GM23248 (cell line): ENCODE measurements at regions not wholly inside any gene's neighbourhood (a gene's known extent, or its start where the extent isn't known, plus 50 kb on each side); places are given as distances from the start of the nearest gene placed in this dataset.

Experiments
- EZH2 ChIP-seq: fragments of 200-600 bp; sonication (generic); IDR thresholded peaks from 2 replicates; pipeline ENCODE4 v1.6.1; 2018; ENCODE audit warnings: antibody characterized with exemption, mild to moderate bottlenecking; ENCODE audit not compliant: insufficient read depth, poor library complexity, severe bottlenecking
- EZH2phosphoT487 ChIP-seq: fragments of 200-600 bp; sonication (generic); IDR thresholded peaks from 2 replicates; pipeline ENCODE4 v1.6.1; 2018; ENCODE audit warnings: antibody characterized with exemption, moderate library complexity, mild to moderate bottlenecking, low read depth; ENCODE audit not compliant: insufficient read depth

DNA sequence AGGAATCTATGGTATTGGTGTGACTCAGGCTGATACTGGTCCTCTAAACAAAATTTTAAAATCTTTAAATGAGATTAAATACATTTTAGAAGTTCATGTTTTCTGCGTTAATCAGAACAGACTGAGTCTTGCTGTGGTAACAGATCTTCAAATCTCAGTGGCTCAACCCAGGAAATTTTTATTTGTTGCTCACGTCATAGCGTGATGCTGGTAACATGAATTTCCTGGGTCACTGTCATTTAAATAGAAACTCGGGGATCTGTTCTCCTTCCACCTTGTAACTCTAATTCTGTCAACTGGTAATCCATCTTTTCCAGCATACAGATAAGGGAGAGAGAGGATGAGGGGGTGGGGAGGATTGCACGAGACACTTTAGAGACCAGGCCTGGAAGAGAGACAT, 90.0 kb downstream of the CDC42EP3 start:
- TF ChIP-seq EZH2 (no peak), EZH2phosphoT487 (no peak)
